ENCODE measurements at regions not wholly inside any gene's neighbourhood (a gene's known extent, or its start where the extent isn't known, plus 50 kb on each side); places are given as distances from the start of the nearest gene placed in this dataset.
"Not testable (repeated sequence)": the region's sequence is repeated elsewhere in the genome, so short reads cannot be mapped to it uniquely, and the experiment has no call there.

DNA sequence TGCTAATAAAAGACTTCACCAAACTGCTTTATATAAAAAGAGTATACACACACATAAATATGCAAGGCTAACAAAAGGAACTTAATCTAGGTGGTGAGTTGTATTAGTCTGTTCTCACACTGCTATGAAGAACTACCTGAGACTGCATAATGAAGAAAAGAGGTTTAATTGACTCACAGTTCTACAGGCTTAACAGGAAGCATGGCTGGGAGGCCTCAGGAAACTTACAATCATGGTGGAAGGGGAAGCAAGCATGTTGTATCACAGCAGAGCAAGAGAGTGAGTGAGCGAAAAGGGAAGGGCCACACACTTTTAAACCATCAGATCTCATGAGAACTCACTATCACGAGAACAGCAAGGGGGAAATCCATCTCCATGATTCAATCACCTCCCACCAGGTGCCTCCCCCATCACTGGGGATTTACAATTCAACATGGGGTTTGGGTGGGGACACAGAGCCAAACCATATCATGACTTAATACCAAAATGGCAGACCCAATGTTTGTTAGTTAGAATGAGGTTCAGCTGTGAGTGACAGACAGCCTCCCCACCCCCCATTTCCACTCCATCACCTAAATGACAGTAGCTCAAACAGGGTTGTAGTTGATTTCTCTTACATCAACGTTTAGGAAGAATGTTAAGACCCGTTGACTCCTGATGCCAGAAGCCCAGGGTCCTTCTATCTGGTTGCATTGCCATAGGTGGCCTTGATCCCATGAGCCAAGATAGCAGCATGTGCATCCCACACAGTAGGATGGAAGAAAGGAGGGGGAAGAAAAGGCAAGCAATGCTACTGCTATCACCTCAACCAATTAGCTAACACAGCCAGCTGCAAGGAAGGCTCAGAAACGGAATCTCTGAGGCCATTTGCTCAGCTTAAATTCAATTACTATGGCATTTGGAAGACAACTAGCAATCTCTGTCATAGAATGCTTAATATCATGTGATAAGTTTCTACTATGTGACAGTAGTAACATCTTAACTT is 77.0 kb downstream of the CCDC71L start:
- DNase-seq = no peak

DNA sequence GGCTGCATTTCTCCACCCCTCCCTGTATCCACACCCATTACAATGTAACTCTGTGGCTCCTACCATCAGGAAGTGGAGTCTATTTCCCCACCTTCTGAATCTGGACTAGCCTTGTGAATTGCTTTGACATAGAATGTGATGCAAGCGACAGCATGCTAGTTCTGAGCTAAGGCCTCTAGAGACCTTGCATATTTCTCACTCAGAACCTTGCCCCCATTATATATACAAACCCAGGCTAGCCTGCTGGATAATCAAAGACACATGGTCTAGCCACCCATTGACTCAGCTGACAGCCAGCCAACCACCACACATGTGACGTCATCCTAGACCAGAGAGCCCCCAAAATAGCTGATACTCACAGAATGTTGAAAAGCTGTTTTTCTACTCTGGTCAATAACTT is 77.9 kb downstream of the CCDC71L start:
- DNase-seq = no peak

DNA sequence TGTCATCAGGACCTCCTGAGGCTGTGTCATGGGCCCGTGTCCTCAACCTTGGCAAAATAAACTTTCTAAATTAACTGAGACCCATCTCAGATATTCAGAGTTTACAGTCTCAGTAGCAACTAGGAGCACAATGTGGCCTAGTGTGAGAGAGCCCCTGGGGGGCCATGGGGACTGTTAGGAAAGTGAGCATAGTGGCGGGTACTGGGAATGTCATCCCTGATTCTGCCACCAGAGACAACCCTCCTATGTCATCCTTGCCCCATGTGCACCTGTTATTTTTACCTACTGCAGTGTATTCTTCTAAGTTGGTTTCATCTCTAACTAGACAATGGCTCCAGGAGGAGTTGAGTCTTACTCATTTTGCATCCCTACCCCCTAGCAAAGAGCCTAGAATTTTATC is 78.6 kb downstream of the CCDC71L start:
- no peak for DNase-seq

DNA sequence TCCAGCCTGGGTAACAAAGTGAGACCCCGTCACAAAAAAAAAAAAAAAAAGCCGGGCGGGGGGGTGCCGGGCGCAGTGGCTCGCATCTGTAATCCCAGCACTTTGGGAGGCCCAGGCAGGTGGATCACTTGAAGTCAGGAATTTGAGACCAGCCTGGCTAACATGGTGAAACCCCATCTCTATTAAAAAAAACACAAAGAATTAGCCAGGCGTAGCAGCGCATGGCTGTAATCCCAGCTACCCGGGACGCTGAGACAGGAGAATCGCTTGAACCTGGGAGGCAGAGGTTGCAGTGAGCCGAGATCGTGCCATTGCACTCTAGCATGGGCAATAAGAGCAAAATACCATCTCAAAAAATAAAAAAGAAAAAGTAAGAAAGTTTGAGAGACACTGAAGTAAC is 81.9 kb downstream of the CCDC71L start:
- not testable (repeated sequence) for DNase-seq

DNA sequence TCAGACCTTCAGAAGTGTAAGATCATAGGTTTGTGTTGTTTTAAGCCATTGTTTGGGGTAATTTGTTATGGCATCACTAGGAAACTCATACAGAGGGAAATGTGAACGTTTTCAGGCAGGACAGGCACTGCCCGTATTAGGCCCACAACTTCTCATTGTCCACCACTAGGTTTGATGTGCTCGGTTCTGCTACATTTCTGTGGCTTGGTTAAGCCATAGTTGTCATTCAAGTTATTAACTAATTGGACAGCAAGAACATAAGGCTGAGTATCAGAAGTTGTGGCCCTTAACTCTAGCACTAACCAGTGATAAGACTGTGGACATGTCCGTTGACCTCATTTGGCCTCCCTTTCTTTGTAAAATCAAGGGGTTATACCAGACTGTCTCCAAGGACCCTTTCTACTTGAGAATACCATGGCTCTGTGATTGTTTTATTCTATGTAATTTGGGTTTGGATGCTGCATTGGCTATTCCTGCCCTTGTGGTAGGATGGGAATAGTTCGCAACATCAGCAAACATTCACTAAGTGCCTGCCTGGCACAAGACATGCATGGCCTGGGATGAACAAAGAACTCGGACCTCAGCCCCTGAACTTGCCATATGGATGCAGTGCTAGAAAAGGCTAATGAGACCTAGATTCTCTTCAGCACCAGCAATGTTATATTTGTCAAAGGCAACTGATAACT is 85.7 kb downstream of the CCDC71L start:
- DNase-seq = no peak

DNA sequence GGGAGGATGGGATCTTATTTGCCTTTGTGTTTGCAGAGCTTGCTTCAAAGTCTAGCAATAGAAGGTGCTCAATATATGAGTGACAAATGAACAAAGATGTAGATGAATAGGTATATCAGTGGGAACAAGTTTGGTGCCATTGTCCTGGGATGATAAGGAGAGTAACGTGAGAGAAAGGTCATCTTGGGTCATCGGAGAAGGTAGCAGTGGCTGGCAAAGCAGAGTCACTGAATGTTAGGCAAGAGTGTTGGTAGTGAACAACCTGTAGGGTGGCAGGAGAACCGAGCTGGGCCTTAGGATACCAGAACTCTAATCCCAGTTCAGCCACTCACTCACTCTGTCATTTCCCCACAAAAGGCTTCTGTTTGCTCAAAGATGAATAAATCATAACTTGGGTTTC is 87.2 kb downstream of the CCDC71L start:
- DNase-seq = no peak

DNA sequence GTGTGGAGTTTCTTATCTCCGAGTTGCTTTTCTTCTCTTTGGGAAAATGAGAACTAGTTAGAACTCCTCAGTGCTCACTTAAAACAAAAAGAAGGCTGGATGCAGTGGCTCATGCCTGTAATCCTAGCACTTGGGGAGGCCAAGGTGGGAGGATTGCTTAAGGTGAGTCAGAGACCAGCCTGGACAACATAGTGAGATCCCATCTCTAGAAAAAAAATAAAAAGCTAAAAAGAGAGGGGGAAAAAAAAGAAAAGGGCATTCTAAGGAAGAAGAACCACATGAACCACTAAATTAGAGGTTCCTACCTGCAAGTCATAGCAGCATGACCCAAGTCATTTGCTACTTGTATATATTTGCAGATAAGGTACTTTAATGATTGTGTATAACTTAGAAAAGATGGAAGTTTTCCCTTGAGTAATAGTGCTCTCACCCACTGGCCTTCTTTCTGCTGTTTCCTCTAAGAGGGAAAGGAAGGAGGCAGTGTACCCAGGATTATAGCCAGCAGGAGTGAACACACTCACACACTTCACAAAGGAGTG is 87.8 kb downstream of the CCDC71L start:
- no peak for DNase-seq

DNA sequence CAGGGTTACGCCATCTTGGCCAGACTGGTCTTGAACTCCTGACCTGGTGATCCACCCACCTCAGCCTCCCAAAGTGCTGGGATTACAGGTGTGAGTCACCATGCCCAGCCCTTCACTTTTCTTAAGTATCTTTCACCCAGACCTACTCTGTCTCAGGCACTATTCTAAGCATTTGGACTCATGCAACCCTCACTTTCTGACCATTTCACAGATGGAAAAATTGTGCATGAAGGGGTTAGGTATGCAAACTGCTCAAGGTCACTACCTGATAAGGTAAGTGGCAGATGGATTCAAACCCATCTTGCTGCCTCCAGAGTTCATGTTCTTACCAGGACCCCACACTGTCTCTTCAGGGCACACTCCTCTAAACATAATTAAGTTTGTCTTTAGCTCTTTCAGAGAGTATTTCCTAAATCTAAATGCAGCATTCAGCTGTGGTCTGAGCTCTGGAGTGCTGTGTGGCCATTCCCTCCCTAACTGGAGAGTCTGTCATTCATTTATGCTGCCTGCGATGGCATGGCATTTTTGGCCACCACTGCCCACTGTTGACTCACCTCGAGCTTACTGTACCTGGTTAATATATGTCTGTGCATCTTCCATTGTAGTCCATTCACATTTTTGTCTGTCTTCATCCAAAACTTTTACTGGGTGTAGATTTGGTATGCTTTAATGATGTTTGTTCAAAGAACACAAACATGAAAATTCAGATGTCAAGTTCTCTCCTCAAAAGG is 88.4 kb downstream of the CCDC71L start:
- DNase-seq = no peak

DNA sequence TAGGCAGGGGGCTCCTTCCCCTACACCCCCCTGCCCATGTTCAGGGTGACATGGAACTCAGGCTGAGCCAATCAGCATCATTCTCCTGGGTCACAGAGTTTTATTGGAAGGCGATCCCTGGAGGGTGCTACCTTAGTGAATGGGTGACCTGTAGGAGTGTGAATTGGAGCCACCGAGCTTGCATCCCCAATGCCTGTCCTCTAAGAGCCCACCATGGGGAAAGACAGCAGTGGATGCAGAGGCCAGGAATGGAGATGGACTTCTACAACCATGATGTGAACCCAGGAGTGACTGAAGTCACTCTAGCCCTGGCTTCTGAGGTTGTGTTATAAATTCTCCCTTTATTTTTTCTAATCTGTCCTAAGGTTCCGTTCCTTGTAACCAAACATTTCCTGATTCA is 89.4 kb downstream of the CCDC71L start:
- DNase-seq = no peak

DNA sequence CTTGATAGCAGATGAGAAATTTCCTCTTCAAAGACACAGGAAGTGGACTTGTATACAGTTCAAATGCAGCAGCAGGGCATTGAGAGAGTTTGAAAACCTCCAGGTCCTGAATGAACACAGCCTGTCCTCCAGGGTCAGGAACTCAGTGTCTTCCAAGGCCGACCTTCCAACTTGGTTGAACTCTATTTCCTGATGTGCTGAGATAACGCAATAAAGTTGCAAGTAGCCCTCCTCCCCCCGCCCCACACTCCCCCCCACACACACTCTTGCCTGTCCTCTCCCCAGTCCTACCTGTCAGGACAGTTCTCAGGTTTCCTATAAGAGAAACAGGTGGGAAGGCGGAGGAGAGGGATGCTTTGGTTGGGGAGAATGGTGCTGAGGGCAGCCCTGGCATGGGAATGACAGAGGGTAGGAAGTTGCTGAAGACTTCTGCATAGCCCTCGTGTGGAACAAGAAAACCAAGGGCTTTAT is 90.0 kb downstream of the CCDC71L start:
- DNase-seq = no peak

DNA sequence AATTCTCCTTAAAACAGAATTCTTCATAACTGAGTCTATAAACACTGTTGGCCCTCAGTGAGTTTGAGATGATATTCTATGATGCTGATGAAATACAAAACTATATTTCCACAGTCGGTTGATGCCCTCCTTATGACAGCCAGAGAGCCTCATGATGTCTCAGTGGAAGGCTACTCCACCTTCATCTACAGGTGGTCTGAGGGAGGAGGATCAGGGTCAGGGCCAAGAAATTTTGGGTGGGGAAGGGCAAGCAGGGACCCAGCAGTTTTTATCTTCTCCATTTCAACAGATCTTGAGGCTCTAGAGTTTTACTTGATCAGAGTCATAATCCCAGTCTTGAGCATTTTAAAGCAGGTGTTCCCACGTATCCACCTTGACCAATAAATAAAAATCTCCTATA is 90.8 kb downstream of the CCDC71L start:
- DNase-seq = no peak

DNA sequence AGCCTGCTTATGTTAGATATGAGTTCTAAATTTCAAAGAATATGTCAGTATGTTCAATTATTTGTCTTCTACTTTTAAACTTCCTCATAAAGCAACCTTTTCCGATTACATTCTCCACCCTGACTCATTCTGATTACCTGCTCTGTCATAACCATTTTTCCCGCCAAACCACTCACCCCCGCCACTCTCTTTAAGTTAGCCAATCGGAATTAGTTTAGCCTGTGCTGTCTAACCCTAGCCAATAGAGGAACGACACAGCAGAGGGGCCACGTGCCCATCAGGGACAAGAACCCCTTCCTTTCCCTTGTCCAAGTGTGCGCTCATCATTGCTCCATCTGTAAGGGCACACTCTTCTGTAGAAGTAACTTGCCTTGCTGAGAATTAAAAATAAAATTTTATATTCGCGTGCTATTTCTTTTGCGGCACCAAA is 91.4 kb downstream of the CCDC71L start:
- no peak for DNase-seq

DNA sequence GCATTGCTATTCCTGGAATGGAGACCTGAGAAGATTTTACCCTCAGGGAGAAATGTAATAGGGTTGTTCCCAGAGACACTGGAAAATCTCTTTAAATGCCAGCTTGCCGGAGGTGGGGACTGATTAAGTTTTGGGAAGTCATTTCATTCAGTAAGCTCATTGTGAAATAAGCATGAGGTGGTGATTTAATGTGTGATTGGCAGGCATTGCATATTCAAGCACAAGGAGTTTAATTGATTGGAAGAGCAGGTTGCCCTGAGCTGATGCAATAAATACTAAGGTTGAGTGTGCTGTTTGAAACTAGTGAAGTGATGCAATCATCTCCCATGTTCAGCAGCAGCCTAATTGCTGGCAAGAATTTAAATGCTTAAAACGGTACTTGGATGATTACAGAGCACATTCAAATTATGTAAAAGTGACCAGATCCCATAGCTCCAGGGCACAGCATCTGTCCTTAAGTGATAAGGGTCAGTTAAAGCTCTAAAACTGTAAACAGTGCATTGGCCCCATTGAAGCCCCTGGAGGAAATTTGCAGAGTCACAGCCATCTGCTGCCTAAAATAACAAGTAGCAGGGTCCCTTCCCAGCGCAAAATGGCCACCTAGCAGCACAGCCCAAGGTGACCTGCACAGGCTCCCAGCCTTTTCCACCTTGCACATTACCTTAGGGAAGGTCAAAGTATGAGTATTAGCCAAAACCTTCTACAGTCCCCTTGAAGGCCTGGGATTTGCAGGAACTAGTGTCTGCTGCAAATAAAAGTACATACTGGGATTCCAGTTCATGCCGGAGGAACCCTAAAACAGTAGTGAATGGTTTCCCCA is 92.1 kb downstream of the CCDC71L start:
- peak; percentile 66 for DNase-seq

DNA sequence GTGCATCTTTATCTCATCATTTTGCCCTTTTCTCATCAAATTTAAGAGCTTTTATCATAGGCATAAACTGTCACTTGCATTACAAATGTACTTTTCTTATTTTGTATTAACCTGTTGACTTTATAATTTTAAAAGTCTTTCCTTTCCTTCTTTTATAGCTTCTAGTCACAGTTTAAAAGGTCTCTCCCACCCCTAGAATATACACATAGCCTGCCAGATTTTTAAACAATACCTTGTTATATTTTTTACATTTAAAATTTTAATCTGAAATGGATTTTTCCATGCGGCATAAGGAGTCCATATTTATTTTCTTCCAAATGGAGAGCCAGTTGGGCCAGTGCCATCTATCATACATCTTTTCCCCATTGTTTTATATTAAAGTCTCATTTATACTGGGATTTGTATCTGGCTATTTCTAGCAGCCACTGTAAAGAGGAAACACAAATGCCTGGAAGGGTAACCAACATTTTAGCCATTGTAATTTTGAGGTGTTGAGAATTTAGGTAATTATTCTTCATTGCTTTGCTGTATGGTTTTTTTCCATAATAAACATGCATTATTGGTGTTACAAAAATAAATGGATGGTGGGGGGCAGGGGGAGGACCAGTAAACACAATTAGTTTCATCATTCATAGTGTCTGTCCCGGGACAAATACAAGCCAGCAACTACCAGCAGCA is 92.8 kb downstream of the CCDC71L start:
- no peak for DNase-seq

DNA sequence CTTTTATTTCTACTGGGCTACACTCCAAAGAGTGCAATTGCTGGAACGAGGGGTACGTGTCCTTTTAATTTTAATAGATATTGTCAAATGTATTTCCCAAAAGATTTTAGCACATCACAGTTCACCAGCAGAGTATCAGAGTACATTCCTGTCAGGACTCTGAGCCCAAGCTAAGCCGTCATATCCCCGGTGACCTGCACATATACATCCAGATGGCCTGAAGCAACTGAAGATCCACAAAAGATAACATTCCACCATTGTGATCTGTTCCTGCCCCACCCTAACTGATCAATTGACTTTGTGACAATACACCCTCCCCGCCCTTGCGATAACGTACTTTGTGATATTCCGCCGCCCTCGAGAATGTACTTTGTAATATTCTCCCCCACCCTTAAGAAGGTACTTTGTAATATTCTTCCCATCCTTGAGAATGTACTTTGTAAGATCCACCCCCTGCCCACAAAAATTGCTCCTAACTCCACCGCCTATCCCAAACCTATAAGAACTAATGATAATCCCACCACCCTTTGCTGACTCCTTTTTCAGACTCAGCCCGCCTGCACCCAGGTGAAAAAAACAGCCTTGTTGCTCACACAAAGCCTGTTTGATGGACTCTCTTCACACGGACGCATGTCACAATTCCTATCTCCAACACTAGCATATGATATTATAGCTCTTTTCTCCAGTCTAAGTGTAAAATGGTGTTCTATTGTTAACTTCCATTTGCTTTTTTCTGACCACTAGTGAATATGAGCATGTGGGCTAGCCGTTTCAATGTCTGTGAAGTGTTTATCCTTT is 93.6 kb downstream of the CCDC71L start:
- DNase-seq = not testable (repeated sequence)

DNA sequence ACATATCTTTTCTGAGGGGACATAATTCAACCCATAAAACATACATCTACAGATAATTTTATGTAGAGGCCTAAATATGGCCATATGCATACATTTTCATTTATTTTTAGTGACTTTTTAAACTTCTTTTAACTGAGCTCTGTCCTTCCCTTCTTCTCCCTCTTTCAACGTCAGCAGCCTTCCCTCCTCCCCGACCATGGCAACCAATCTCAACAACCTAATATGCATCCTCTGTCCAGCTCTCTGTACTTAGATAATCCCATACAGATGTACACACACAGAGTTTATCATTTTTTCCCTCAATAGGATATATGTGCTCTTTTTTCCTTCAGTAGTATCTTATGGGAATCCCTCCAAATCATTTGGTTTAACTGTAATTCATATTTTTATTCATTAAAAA is 94.3 kb downstream of the CCDC71L start:
- DNase-seq = no peak

DNA sequence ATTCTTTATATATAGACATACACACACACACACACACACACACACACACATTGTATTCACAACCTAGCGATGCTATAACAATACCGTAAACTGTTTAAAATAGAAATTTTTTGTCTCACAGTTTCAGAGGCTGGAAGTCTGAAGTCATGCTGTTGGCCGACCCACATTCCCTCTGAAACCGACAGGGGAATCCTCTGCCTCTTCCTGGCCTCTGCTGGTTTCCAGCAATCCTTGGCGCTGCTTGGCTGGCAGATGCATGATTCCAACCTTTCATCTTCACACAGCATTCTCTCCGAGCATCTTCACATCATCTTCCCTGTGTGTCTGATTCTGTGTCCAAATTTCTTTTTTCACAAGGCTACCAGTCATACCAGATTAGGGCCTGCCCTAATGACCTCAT is 94.8 kb downstream of the CCDC71L start:
- DNase-seq = no peak

DNA sequence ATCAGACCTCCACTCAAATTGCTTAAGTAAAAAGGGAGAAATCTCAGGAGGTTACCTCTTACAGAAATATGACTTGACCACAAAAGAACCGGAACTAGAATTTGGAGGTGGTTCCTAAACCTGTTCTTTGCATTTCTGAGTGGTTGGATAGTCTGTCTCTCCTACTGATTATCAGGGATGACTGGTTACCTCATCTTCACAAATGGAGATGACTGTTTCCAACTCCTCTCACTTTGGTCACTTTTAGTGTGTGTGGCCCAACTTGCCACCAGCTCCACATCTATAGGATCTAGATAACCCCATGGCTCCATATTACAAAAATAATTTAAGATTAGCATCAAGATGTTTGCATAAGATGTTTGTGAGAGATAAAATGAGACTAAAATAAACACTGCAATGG is 95.5 kb downstream of the CCDC71L start:
- no peak for DNase-seq

DNA sequence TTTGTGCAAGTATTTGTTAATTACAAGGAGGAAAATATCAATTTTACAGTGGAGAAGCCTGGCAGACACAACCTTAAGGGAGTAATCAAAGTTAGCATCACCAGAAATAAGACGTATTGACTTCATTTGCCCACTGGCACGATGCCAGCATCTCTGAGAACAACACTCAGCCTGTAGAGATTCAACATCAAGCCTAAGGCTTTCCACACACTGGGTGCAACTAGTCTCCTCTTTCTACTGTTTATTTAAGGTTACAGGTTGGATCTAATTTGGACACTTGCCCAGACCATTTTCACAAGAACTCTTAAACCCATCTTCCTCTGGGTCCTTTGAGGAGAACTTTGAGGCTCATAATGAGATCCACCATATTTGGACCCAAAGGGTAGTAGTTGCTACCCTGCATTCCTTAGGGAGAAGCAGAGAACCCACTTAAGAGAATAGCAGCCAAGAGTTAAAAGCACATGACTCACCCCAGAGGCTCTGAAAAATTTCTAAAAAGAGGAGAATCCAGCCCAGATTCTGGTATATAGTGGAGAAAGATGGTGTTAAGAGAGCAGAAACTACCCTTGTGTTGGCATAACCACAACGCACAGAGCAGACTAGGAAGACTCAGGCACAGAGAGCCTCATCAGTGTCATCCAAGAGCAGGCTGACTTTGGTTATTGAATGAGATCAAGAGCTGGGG is 97.3 kb downstream of the CCDC71L start:
- no peak for DNase-seq
